IMR-90 (cell line): ENCODE measurements at regions not wholly inside any gene's neighbourhood (a gene's known extent, or its start where the extent isn't known, plus 50 kb on each side); places are given as distances from the start of the nearest gene placed in this dataset.

ENCODE experiments used
- ATAC-seq: fragments of 200-7000 bp; cut with Tn5 transposase; 2 replicates; pipeline ENCODE4 v1.9.1; 2020; ENCODE audit warnings: low read depth, mild to moderate bottlenecking, moderate library complexity
- BruUV-seq: library from RNA; stranded (reverse); fragments of 400-500 nt; replicated peaks from 2 replicates; lab custom pipeline; 2021; lab: Mats Ljungman, UMichigan
- CTCF ChIA-PET: fragments of 300-600 bp; formaldehyde crosslinking; extraction: SDS; loops from one replicate; lab custom pipeline; 2021; ENCODE audit warnings: antibody characterized with exemption; lab: Yijun Ruan, JAX
- POLR2A ChIA-PET: fragments of 300-600 bp; sonication (Branson Sonifier 250); formaldehyde crosslinking; loops from one replicate; lab custom pipeline; 2022; ENCODE audit warnings: antibody characterized with exemption; ENCODE audit not compliant: unreplicated experiment; lab: Charles Lee
- DNase-seq: peaks from one replicate; pipeline ENCODE4 v3.0.0; 2013
- H2AFZ ChIP-seq: replicated peaks from 2 replicates; pipeline ENCODE3; 2013; ENCODE audit warnings: low read length, mild to moderate bottlenecking; ENCODE audit not compliant: poor library complexity
- H2AK5ac ChIP-seq: 2 replicates; pipeline ENCODE4 v1.6.1; 2013; ENCODE audit warnings: low read depth, low read length, inconsistent platforms
- H2AK9ac ChIP-seq: replicated peaks from 2 replicates; pipeline ENCODE3; 2013; ENCODE audit warnings: mild to moderate bottlenecking, low read depth, low read length, moderate library complexity; ENCODE audit not compliant: poor library complexity
- H2BK120ac ChIP-seq: 2 replicates; pipeline ENCODE4 v1.6.1; 2013; ENCODE audit warnings: low read depth, low read length, inconsistent platforms
- H2BK15ac ChIP-seq: 3 replicates; pipeline ENCODE4 v1.6.1; 2013; ENCODE audit warnings: low read depth, low read length, inconsistent platforms
- H2BK20ac ChIP-seq: 2 replicates; pipeline ENCODE4 v1.6.1; 2013; ENCODE audit warnings: low read depth, mild to moderate bottlenecking, inconsistent platforms, low read length, moderate library complexity
- H2BK5ac ChIP-seq: 2 replicates; pipeline ENCODE4 v1.6.1; 2013; ENCODE audit warnings: mild to moderate bottlenecking, low read depth, low read length, inconsistent platforms; ENCODE audit not compliant: poor library complexity, severe bottlenecking
- H3K14ac ChIP-seq: replicated peaks from 2 replicates; pipeline ENCODE4 v1.6.1; 2013; ENCODE audit warnings: low read depth, low read length, inconsistent platforms
- H3K18ac ChIP-seq: 2 replicates; pipeline ENCODE4 v1.6.1; 2013; ENCODE audit warnings: low read depth, low read length, control low read depth
- H3K23ac ChIP-seq: 2 replicates; pipeline ENCODE4 v1.6.1; 2013; ENCODE audit warnings: low read depth, low read length, inconsistent platforms
- H3K27ac ChIP-seq: 2 replicates; pipeline ENCODE4 v1.5.1; 2013; ENCODE audit warnings: mild to moderate bottlenecking, control low read depth, low read length; ENCODE audit not compliant: insufficient read depth
- H3K27me3 ChIP-seq: 2 replicates; pipeline ENCODE4 v1.6.1; 2013; ENCODE audit warnings: low read length; ENCODE audit not compliant: control insufficient read depth, insufficient read depth
- H3K36me3 ChIP-seq: 2 replicates; pipeline ENCODE4 v1.6.1; 2013; ENCODE audit warnings: low read length, mixed read lengths; ENCODE audit not compliant: control insufficient read depth, insufficient read depth
- H3K4ac ChIP-seq: 2 replicates; pipeline ENCODE4 v1.6.1; 2013; ENCODE audit warnings: low read depth, low read length, inconsistent platforms
- H3K4me1 ChIP-seq: 2 replicates; pipeline ENCODE4 v1.6.1; 2013; ENCODE audit warnings: low read length, mixed read lengths; ENCODE audit not compliant: control insufficient read depth, insufficient read depth
- H3K4me2 ChIP-seq: 2 replicates; pipeline ENCODE4 v1.6.1; 2013; ENCODE audit warnings: low read depth, mild to moderate bottlenecking, control low read depth, low read length, moderate library complexity
- H3K4me3 ChIP-seq: 2 replicates; pipeline ENCODE4 v1.5.1; 2013; ENCODE audit warnings: low read depth, mild to moderate bottlenecking, control low read depth, low read length, moderate library complexity; ENCODE audit not compliant: insufficient read depth
- H3K56ac ChIP-seq: 2 replicates; pipeline ENCODE4 v1.6.1; 2013; ENCODE audit warnings: low read length, inconsistent platforms; ENCODE audit not compliant: insufficient read depth; ENCODE audit errors: extremely low read depth
- H3K79me1 ChIP-seq, 2 experiments: 2 replicates each; pipeline ENCODE4 v1.6.1; 2013; ENCODE audit warnings: low read length in 2 of 2, inconsistent platforms in 1 of 2, low read depth in 1 of 2
- H3K9ac ChIP-seq: 2 replicates; pipeline ENCODE4 v1.6.1; 2013; ENCODE audit warnings: low read depth, low read length, control low read depth
- H3K9me1 ChIP-seq: 2 replicates; pipeline ENCODE4 v1.6.1; 2013; ENCODE audit warnings: low read length, inconsistent platforms; ENCODE audit not compliant: insufficient read depth
- H3K9me3 ChIP-seq: 2 replicates; pipeline ENCODE4 v1.6.1; 2013; ENCODE audit warnings: low read length; ENCODE audit not compliant: control insufficient read depth, insufficient read depth
- H4K20me1 ChIP-seq: 2 replicates; pipeline ENCODE4 v1.6.1; 2013; ENCODE audit warnings: low read length, inconsistent platforms; ENCODE audit not compliant: insufficient read depth
- H4K5ac ChIP-seq: 2 replicates; pipeline ENCODE4 v1.6.1; 2013; ENCODE audit warnings: mild to moderate bottlenecking, low read depth, low read length, control low read depth
- H4K8ac ChIP-seq, 2 experiments: 2 replicates each; pipeline ENCODE4 v1.6.1; 2013; ENCODE audit warnings: low read depth in 2 of 2, low read length in 2 of 2, control low read depth in 1 of 2, inconsistent platforms in 1 of 2
- H4K91ac ChIP-seq: 2 replicates; pipeline ENCODE4 v1.6.1; 2013; ENCODE audit warnings: low read depth, low read length, inconsistent platforms; ENCODE audit not compliant: insufficient read depth
- FOS ChIP-seq: fragments of 150-350 bp; IDR thresholded peaks from 2 replicates; pipeline ENCODE4 v1.6.1; 2016; ENCODE audit warnings: low read depth, low read length
- MAZ ChIP-seq: IDR thresholded peaks from 2 replicates; pipeline ENCODE4 v1.6.1; 2012; ENCODE audit warnings: low read depth, mild to moderate bottlenecking, low read length, improper control_type of control experiment, moderate library complexity, borderline replicate concordance
- NFE2L2 ChIP-seq: fragments of 150-350 bp; IDR thresholded peaks from 2 replicates; pipeline ENCODE4 v1.6.1; 2016; ENCODE audit warnings: low read depth, mild to moderate bottlenecking, low read length
- RFX5 ChIP-seq: IDR thresholded peaks from 2 replicates; pipeline ENCODE4 v1.8.0; 2012; ENCODE audit warnings: low read depth, mild to moderate bottlenecking, low read length, moderate library complexity
- WGBS, 2 experiments: methylation state at CpG; one replicate each; pipeline versions ENCODE4 v1.1.5 to v1.1.7; 2013; ENCODE audit warnings: missing lambda C conversion rate in 2 of 2; ENCODE audit not compliant: insufficient read length in 1 of 2; ENCODE audit errors: extremely low coverage in 2 of 2; 5-methylcytosine and 5-hydroxymethylcytosine counted together
- dilution Hi-C: fragments of 300-500 bp; cut with HindIII; formaldehyde crosslinking; loops from one replicate; pipeline ENCODE4 v1.14.3; 2018; ENCODE audit warnings: low sequenced_read_pairs; ENCODE audit not compliant: unreplicated experiment
- in situ Hi-C: fragments of 300-500 bp; cut with MboI; formaldehyde crosslinking; loops from 3 replicates; pipeline ENCODE4 v1.14.3; 2019; ENCODE audit warnings: low sequenced_read_pairs, inconsistent platforms, mixed read lengths
- intact Hi-C: fragments of 100-400 bp; cut with micrococcal nuclease; formaldehyde crosslinking; loops from 2 replicates; pipeline ENCODE4 v1.10.0; 2022

GRCh38 chr1:73604211-73604610 lies 593.8 kb downstream of the LRRIQ3 start:
- Histone ChIP-seq H3K14ac (no peak overlapping the region), H3K9me1 (no peaks in the 10 kb centered on the region), H2BK5ac (no peak overlapping the region), H3K27me3 (no peaks in the 10 kb centered on the region), H3K4ac (no peak overlapping the region), H3K4me1 (no peaks in the 10 kb centered on the region), H3K18ac (no peak overlapping the region), H2AK9ac (no peak overlapping the region), H2AFZ (no peak overlapping the region), H4K5ac (no peak overlapping the region), H4K91ac (no peak overlapping the region), H4K8ac (no peak overlapping the region), H4K20me1 (no peaks in the 10 kb centered on the region), H3K4me3 (no peak overlapping the region), H3K9me3 (peaks cover 6% of the 10 kb centered on the region; the same call in 1 of the 2 replicates), H3K79me1 (no peaks in the 10 kb centered on the region), H2AK5ac (no peak overlapping the region), H3K27ac (no peak overlapping the region), H2BK120ac (no peak overlapping the region), H3K36me3 (no peaks in the 10 kb centered on the region), H3K56ac (no peak overlapping the region), H3K9ac (no peak overlapping the region), H2BK20ac (no peak overlapping the region), H2BK15ac (no peak overlapping the region), H3K23ac (no peak overlapping the region), H3K4me2 (no peak overlapping the region)
- TF ChIP-seq RFX5 (no peak), NFE2L2 (no peak), FOS (no peak), MAZ (no peak)
- ATAC-seq (no peak), DNase-seq (no peak)
- no TSS peak for BruUV-seq
- WGBS, 2 experiments = no CpG with 5 or more reads among the region's 1 CpG
- dilution Hi-C loops (no loop called here), in situ Hi-C loops (no loop called here), intact Hi-C loops (no loop called here)
- ChIA-PET POLR2A (no interaction called here), CTCF (no interaction called here)
